GM19023 (cell line): ENCODE measurements at regions not wholly inside any gene's neighbourhood (a gene's known extent, or its start where the extent isn't known, plus 50 kb on each side); places are given as distances from the start of the nearest gene placed in this dataset.
"Not testable (repeated sequence)": the region's sequence is repeated elsewhere in the genome, so short reads cannot be mapped to it uniquely, and the experiment has no call there.

ENCODE experiments used
- ATAC-seq: cut with Tn5 transposase; IDR thresholded peaks from one replicate; pipeline ENCODE4 v1.9.1; 2021; ENCODE audit warnings: mild to moderate bottlenecking, moderate library complexity; ENCODE audit not compliant: unreplicated experiment

- ATAC-seq, result not testable (repeated sequence)
These were observed 126.4 kb downstream of the RBM46 start for GRCh38 chr4:154907345-154908045.

GRCh38 chr4:154908168-154908567 lies 127.1 kb downstream of the RBM46 start:
- ATAC-seq, result no peak

- ATAC-seq, result no peak
These were observed 130.0 kb downstream of the RBM46 start for GRCh38 chr4:154911097-154911496.

- ATAC-seq, result no peak
These were observed 130.6 kb downstream of the RBM46 start for GRCh38 chr4:154911608-154912098.

DNA sequence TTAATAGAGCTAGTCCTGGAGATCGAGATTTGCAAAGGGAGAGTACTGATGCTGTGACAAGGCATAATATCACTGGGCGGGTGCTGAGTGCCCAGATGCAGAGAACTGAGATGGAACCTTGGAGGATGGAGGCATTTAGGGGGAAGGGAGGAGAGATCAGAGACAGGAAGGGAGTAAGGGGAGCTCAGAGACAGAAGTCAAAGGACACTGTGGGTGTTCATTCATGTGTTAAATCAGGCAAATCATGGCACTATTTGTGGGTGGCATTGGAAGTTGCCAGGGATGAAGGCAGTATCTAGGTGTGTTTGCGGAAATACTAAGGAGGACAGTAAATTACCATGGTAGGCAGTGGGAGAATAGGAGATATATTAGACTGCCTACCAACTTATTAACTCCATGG lies 135.0 kb downstream of the RBM46 start:
- no peak for ATAC-seq

DNA sequence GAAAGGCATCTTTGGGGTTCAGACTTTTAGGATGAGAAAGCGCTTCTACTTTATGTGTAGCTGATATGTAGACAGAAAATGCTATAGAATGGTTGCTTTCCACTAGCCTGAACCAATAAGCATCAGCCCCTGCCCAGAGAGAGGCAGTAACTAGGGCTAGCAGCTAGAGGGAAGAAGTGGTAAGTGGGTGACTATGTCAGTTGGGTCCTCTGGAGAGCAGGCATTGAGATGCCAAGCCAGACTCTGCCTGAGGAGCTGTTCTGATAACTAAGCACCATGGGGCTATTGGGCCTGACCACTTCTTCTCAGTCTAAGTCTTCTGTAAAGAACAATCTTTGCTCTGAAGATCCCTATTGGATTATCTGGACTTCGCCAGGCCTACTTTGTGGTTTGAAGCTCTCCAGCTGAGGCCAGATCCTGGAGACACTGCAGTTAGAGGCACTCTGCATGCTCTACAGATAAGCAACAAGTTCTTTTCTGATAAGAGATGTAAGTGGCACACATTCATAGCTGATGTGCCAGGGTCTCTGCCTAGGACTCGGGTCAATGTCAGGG lies 146.1 kb downstream of the RBM46 start:
- no peak for ATAC-seq

GRCh38 chr4:154928640-154929257 lies 147.7 kb downstream of the RBM46 start:
- ATAC-seq, result no peak

DNA sequence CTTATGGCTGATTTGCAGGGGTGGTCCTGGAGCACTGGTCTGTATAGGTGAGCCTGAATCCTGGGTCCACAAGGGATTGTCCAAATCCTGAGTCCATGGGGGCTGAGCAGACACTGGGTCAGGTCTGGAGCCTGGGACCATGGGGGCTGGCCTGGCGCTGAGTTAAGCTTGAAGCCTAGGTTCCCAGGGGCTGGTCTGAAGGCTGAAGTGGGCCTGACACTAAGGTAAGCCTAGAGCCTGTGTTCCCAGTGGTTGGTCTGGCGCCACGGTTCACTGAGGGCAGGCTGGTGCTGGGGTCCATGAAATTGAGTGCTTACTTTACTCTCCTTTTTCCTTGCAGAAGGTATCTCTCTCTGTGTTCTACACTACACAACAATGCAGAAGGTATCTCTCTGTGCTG lies 155.8 kb downstream of the RBM46 start:
- no peak for ATAC-seq

GRCh38 chr4:154939851-154940250 lies 158.8 kb downstream of the RBM46 start:
- ATAC-seq, result no peak

DNA sequence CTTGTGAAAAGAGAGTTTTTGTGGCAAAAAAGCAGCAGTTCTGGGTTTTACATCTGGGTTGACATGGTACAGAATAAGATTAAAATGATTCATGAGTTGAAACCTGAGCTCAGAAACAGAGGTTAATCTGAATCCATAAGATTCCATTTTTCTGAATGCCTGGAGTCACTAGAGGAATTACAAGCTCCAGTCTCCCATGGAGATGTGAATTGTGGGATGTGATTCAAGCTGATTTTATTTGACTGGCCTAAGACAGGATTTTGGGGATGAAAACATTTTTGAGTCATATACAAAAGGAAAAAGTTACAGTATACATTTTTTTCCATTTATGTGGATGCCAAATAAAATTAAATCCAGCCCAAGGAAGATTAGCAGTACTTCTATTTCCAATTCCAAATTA lies 161.1 kb downstream of the RBM46 start:
- ATAC-seq, result no peak

GRCh38 chr4:154944996-154945395 lies 163.9 kb downstream of the RBM46 start:
- no peak for ATAC-seq

DNA sequence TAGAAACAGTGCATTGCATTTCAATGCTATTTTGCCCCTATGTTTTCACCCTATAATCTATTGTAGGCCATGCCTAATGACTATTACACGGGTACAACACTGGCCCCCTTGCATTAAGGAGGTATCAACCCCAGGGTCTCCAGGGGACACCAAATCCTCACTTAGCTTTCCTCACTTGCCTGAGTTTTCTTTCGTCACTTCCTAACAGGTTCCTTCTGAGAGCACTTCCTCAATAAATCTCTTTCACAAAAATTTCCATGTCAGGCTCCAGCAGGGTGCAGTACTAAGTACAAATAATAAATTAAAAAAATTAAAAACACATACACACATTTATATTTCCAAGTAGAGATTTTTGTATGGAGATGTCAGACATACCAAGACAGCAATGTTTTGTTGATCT lies 165.0 kb downstream of the RBM46 start:
- ATAC-seq, result no peak

DNA sequence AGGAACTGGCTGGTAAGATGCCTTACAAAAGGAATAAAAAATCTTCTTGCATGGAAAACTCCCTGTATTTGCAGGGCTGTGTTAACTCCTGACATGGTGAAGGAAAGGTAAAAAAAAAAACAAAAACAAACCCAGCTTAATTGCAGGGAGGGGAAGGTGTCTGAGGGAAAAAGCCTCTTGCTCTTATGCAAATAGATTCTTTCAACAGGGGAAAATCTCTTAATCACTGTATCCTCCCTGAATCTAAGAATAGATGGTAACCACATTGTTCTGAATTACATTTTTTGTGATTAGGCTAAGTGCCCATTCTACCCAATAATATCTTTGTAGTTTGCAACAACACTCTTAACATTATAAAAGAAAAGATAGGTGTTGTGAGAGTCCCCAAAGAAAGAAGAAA lies 172.6 kb downstream of the RBM46 start:
- no peak for ATAC-seq

- ATAC-seq, result no peak
These were observed 173.0 kb downstream of the RBM46 start for GRCh38 chr4:154954117-154954516.

DNA sequence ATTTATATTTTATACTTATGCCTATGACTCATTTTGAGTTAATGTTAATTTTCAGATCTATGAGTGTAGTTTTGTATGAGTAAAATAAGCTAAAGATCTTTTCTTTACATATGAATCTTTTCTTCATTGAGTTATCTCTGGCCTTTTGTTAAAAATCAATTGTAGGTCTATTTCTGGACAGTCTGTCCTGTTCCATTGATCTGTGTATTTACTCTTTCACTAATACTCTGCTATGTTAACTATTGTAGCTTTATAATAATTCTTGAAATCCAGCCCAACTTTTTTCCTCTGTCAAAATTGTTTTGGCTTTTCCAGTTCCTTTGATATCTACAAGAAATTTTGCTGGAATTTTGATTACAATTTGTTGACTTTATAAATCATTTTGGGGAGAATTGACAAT lies 177.0 kb downstream of the RBM46 start:
- ATAC-seq, result no peak

DNA sequence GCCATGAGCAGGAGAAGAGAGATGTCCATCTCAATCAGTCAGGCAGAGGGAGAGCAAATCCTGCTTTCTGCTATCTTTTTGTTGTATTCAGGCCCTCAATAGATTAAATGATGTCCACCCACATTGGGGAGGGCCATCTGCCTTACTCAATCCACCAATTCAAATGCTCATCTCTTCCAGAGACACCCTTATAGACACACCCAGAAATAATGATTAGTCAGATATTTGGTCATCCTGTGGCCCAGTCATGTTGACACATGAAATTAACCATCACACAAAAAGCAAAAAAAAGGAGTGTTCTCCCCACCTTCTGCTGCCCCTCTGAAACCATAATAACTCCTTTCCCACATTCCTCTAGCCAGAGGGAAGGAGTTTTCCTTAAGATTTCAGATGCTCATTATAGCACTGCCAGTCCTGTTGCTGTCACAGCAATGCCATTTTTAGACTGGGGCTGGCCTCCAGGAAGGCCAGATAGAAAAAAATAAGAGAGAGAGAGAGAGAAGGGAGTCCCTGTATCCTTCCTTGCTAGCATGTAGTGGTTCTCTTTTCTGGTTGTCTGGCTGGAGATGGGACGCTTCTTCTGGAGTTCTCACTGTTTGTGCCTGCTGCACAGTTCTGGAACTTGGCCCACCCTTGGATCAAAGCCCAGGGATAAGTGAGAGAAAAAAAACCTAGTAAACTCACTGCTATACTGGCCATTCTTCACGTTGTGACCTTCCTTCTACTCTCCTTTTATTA lies 177.7 kb downstream of the RBM46 start:
- no peak for ATAC-seq

- no peak for ATAC-seq
These were observed 178.7 kb downstream of the RBM46 start for GRCh38 chr4:154959756-154960155.

DNA sequence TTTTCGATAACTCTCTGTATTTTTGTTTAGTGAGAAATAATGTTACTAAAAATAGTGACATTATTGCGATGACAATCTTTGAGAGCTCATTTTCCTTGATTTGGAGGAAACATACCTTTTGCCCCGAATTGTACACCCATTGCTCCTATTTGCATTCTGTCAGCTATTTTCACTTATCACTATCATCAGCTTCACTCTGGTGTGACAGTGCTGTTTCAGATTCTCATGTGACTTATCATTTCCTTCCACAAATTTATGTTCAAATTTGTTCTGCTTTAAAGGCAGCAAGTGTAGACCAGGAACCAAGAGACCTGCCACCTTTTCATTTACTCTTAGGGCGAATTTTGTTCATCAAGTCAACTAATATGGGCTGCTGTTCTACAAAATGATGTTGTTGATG lies 179.4 kb downstream of the RBM46 start:
- ATAC-seq, result no peak

- ATAC-seq, result peak; percentile 82
These were observed 180.2 kb downstream of the RBM46 start for GRCh38 chr4:154961263-154961662.

GRCh38 chr4:154973244-154974035 lies 192.4 kb downstream of the RBM46 start:
- ATAC-seq, result no peak

DNA sequence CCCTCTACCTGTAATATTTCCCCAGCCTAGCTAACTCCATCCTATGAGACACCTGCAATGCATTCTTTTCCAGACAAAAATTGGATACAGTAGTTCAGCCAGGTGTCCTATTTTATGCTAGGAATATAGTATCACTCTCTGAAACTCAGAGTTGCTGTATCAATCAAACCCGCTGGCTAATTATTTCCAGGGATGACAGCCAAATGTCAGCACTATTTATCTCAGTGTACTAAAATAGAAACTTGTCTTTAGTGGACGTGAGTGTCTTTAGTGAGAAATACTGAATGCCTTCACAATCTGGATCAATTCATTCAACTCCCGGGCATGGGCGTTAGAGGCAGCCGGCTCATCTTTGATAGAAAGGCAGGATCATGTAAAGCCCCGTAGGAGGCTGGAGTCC lies 196.2 kb downstream of the RBM46 start:
- no peak for ATAC-seq
